Tibial nerve (tissue), 4 donors: ENCODE measurements at regions not wholly inside any gene's neighbourhood (a gene's known extent, or its start where the extent isn't known, plus 50 kb on each side); places are given as distances from the start of the nearest gene placed in this dataset.

Experiments
- CTCF ChIP-seq, 5 experiments: fragments of 200-600 bp in 3 of 5; fragments of 450-650 bp in 2 of 5; sonication (generic) in 3 of 5; IDR thresholded peaks; one replicate each; pipeline ENCODE4 v1.5.1; 2016 to 2019; ENCODE audit warnings: antibody characterized with exemption in 5 of 5, mild to moderate bottlenecking in 3 of 5, moderate library complexity in 2 of 5
- EP300 ChIP-seq, 2 donors: sonication (generic); formaldehyde crosslinking; IDR thresholded peaks; one replicate each; pipeline ENCODE4 v1.6.1; 2017; ENCODE audit warnings: antibody characterized with exemption in 2 of 2, mild to moderate bottlenecking in 1 of 2
- POLR2A ChIP-seq, 2 donors: fragments of 450-650 bp; IDR thresholded peaks; one replicate each; pipeline ENCODE4 v1.6.1; 2017; ENCODE audit warnings: antibody characterized with exemption in 2 of 2, mild to moderate bottlenecking in 2 of 2, moderate library complexity in 2 of 2

DNA sequence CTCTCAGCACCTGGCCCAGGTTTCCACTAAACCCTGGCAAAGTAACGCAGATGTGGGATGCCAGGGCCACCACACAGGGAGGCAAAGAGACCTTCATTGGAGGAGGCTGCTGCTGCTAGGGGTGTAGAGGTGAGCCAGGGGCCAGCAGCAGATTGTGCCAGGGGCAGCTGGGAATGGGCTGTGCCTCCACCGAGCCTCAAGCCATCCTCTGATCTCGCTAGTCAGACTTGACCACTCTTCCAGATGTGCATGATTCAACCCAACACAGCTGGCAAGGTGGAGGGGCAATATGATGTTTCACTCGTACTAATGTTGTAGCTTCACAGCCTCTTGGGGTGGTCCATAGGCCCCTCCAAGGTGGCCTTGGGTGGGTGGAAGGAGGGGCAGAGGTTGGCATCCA lies 73.0 kb upstream of the MRPS6 start:
- TF ChIP-seq CTCF (IDR thresholded peaks at IDR 0.05) (no peak), POLR2A (IDR thresholded peaks at IDR 0.05) (no peak), EP300 (IDR thresholded peaks at IDR 0.05) (no peak)
